AG08396 (cell line): ENCODE measurements at regions not wholly inside any gene's neighbourhood (a gene's known extent, or its start where the extent isn't known, plus 50 kb on each side); places are given as distances from the start of the nearest gene placed in this dataset.
"Not testable (repeated sequence)": the region's sequence is repeated elsewhere in the genome, so short reads cannot be mapped to it uniquely, and the experiment has no call there.

Experiments
- DNase-seq: peaks from one replicate; pipeline ENCODE4 v3.0.0; 2012; ENCODE audit warnings: low spot score, mixed read lengths

GRCh38 chr12:19666070-19666469 is 226.8 kb downstream of the AEBP2 start:
- no peak for DNase-seq

DNA sequence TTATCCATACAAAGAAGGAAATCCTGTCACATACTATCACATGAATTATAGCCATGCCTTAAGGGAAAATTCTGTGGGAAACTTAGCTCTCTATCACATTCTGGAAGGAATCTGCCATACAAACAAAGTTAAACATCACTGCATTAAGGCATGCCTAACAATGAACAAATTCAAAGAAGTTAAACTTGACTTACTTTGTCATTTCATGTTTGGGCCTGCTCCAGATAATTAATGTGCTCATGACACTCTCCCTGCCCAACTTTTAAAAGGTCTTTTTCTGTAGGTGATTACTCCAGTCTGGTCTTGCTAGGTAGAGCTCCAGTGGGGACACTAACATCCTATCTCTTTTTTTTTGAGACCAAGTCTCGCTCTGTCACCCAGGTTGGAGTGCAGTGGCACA is 230.5 kb downstream of the AEBP2 start:
- no peak for DNase-seq

- DNase-seq: no peak
Measured at GRCh38 chr12:19671695-19672094, 232.4 kb downstream of the AEBP2 start.

GRCh38 chr12:19674437-19674836 is 235.1 kb downstream of the AEBP2 start:
- no peak for DNase-seq

- DNase-seq: no peak
Measured at GRCh38 chr12:19675361-19675760, 236.1 kb downstream of the AEBP2 start.

- DNase-seq: not testable (repeated sequence)
Measured at GRCh38 chr12:19678501-19678900, 239.2 kb downstream of the AEBP2 start.

DNA sequence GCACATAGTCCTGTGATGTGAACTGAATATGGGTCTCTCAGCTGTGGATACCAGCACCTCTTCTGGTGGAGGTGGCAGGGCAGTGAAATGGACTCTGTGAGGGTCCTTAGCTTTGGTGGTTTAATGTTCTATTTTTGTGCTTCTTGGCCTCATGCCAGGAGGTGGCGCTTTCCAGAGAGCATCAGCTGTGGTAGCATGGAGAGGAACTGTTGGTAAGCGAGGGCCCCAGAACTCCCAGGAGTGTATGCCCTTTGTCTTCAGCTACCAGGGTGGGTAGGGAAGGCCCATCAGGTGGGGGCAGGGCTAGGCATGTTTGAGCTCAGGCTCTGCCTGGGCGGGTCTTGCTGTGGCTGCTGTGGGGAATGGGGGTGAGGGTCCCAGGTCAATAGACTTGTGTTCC is 241.7 kb downstream of the AEBP2 start:
- no peak for DNase-seq

GRCh38 chr12:19683178-19683927 is 244.1 kb downstream of the AEBP2 start:
- DNase-seq: peak; percentile 56

DNA sequence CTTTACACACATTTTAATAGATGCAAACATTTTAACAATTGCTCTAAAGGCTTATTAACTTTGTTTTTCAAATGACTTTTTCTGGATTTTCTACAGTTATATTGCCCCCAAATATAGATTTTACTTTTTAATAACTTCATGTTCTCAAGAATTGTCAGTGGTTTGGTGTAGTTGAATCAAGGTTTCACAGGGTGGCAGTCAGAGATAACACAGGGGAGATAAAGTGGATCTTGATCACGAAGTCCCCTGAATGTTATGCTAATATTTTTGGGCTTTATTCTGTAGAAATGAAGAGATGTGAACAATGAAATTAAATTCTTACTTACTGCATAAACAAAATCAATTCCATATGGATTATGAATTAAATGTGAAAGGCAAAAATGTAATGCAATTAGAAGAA is 248.1 kb downstream of the AEBP2 start:
- DNase-seq: no peak

DNA sequence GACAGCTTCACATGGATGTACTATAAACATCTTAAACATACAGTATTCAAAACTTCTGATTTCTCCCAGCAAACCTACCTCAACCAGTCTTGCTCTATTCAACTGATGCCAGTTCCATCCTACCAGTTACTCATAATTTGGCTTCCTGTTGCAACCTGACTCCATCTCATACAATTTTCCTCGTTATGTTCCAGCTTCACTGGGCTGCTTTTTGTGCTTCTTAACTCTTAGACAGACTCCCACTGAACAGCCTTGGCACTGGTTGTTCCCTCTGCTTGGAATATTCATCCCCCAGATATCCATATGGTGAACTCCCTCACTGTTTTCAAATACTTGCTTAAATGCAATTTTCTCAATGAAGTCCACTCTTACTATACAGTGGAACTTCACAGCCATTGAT is 249.2 kb downstream of the AEBP2 start:
- no peak for DNase-seq

DNA sequence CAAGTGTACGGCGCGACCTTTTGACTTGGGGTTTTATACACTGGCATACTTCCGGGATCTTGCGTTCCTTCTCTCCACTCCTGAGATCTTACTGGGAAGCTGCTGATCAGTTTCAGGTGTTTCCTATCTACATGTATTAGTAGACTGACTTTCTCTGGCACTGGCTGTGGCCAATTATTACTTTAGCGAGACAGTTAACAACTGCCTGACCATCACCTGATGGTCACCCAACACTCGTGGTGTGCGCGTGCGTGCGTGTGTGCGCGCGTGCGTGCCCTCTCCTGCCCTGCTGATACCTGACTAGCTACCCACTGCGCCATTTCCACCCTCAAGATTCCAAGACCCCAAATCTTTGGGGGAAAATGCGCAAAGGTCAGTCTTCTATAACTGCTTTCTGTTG is 249.9 kb downstream of the AEBP2 start:
- no peak for DNase-seq

GRCh38 chr12:19689801-19690472 is 250.6 kb downstream of the AEBP2 start:
- no peak for DNase-seq

GRCh38 chr12:19692091-19692490 is 252.8 kb downstream of the AEBP2 start:
- DNase-seq: no peak

DNA sequence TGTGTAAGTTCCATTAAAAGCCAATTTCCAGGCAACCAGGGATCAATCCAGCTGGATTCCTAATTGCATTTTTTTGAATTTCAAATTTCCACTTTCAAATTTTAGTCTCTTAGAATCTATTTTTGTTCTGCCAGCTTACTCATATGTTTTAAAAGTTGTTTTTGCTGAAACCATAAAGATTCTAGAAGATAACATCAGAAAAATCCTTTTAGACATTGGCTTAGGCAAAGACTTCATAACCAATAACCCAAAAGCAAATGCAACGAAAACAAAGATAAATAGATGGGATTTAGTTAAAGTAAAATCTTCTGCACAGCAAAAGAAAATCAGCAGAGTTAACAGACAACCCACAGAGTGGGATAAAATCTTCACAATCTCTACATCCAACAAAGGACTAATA is 253.3 kb downstream of the AEBP2 start:
- no peak for DNase-seq

GRCh38 chr12:19694627-19695026 is 255.3 kb downstream of the AEBP2 start:
- DNase-seq: no peak

DNA sequence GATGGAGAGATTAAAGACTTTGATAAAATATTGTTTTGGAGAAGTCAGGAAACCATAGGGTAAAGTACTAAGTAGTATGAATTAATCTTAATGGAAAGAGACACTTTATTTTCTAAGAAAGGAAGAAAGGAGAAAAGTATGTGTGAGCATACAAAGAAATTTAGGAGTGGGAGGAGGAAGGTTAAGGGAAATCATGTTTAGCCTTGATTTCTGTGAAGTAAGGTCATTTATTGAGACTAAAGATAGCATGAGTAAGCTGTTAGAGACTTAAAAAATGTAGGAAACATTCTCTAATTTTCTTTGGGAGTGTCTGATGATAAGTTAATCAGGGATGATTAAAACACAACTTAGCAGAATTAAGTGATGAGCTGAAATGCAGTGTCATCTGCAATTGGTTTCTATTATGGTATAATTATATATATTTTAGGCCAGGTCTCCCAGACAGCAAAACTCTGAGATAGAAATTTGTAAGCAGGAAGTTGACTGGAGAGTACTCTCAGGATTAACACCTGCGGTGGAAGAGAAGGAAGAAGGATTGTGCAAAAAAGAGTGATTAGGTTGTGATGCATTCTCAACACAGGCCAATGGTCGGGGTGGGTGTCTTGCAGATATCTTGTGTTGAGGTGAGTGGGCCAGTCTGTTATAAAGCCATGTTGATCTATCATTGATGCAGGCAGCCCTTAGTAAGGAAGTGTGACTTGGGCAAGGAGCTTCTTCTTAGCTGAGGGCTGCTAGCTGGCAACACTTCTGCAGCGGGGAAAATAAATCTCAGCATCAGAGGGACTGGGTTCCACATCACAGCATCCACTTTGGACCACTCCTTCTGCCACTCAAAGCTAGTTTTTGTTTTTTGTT is 256.2 kb downstream of the AEBP2 start:
- DNase-seq: no peak

DNA sequence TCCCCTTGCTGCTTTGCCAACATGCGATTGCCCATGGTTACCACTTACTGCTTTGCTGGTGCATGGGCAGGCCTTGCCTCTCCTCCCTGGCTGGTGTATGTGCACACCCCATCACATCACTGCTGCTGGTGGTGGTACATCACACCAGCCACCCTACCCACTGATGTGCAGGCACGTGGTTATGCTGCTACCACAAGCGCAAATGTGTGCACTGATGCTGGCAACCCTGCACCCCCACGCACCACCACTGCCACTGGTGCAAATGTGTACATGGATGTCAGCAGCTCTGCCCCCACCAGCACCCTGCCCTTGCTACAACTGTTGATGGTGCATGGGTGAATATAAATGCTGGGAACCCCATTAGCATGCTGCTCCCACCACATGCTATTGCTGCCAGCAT is 261.7 kb downstream of the AEBP2 start:
- DNase-seq: no peak

GRCh38 chr12:19704966-19705365 is 265.7 kb downstream of the AEBP2 start:
- DNase-seq: no peak

DNA sequence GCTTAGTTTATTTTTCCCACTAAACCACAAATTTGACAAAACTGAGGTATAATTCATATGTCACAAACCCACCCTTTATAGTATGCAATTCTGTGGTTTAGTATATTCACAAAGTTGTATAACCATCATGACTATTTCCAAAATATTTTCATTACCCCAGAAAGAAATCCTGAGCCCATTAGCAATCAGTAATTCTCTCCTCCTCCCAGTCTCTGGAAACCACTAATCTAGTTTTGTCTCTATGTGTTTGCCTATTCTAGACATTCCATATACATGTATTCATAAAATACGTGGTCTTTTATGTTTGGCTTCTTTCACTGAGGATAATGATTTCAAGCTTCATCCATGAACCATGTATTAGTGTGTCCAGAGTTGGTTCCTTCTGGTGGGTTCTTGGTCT is 267.6 kb downstream of the AEBP2 start:
- DNase-seq: no peak

DNA sequence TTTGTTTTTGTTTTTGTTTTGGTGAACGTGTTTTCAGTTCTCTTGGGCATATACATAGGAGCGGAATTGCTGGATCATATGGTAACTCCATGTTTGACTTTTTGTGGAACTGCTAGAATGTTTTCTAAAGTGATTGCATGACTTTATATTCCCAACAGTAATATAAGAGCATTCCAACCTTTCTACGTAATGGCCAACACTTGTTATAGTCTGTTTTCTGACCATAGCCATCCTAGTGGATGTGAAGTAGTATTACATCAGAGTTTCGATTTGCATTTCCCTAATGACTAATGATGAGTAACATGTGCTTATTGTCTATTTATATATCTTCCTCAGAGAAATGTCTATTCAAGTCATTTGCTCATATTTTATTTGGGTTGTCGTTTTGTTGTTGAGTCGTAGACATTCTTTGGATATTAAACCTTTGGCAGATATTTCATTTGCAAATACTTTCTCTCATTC is 268.7 kb downstream of the AEBP2 start:
- peak; percentile 15 for DNase-seq

GRCh38 chr12:19709889-19710288 is 270.6 kb downstream of the AEBP2 start:
- no peak for DNase-seq
